Esophagus squamous epithelium (tissue), 4 donors: ENCODE measurements at regions not wholly inside any gene's neighbourhood (a gene's known extent, or its start where the extent isn't known, plus 50 kb on each side); places are given as distances from the start of the nearest gene placed in this dataset.

Experiments used
- POLR2A ChIP-seq, 4 donors: fragments of 450-650 bp; IDR thresholded peaks; one replicate each; pipeline ENCODE4 v1.6.1; 2017; ENCODE audit warnings: antibody characterized with exemption in 4 of 4, mild to moderate bottlenecking in 4 of 4, moderate library complexity in 3 of 4
- TF ChIP-seq, protein P1 (sequence below), 6 experiments: fragments of 450-650 bp in 4 of 6; fragments of 200-600 bp in 2 of 6; sonication (generic) in 2 of 6; IDR thresholded peaks; one replicate each; pipeline ENCODE4 v1.5.1; 2016 to 2019; ENCODE audit warnings: antibody characterized with exemption in 6 of 6, mild to moderate bottlenecking in 4 of 6, moderate library complexity in 4 of 6

DNA sequence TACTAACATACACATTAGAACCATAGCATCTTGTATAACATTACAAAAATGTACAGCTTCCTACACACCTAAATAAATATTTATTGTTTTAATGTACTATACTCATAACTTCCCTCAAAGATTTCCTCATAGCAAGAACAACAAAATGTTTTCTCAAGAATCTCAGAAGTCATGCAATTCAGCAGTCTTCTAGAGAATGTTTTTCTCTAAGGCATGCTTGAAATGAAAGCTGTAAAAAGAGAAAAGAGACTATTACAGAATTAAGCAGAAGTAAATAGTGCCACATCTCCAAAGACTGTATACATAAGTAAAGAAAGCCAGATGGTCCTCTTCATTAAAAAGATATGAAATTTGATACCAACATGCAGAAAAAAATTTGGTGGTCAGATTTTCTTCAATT, 672.2 kb downstream of the EPM2A start:
- TF ChIP-seq, protein P1, sequence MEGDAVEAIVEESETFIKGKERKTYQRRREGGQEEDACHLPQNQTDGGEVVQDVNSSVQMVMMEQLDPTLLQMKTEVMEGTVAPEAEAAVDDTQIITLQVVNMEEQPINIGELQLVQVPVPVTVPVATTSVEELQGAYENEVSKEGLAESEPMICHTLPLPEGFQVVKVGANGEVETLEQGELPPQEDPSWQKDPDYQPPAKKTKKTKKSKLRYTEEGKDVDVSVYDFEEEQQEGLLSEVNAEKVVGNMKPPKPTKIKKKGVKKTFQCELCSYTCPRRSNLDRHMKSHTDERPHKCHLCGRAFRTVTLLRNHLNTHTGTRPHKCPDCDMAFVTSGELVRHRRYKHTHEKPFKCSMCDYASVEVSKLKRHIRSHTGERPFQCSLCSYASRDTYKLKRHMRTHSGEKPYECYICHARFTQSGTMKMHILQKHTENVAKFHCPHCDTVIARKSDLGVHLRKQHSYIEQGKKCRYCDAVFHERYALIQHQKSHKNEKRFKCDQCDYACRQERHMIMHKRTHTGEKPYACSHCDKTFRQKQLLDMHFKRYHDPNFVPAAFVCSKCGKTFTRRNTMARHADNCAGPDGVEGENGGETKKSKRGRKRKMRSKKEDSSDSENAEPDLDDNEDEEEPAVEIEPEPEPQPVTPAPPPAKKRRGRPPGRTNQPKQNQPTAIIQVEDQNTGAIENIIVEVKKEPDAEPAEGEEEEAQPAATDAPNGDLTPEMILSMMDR (IDR thresholded peaks at IDR 0.05) = no peak
- TF ChIP-seq POLR2A (IDR thresholded peaks at IDR 0.05) = no peak
